Astrocyte (in vitro differentiated cells and primary cell): ENCODE measurements at regions not wholly inside any gene's neighbourhood (a gene's known extent, or its start where the extent isn't known, plus 50 kb on each side); places are given as distances from the start of the nearest gene placed in this dataset.
"Not testable (repeated sequence)": the region's sequence is repeated elsewhere in the genome, so short reads cannot be mapped to it uniquely, and the experiment has no call there.

ENCODE experiments used
- DNase-seq: peaks from one replicate; pipeline ENCODE4 v3.0.0-alpha.2; 2010; ENCODE audit warnings: low read depth
- FAIRE-seq: peaks from 2 replicates; lab custom pipeline; 2011; peaks lifted over from hg19 to GRCh38; lab: Jason Lieb, UNC
- H2AFZ ChIP-seq: 2 replicates; pipeline ENCODE4 v1.6.0; 2012; ENCODE audit warnings: low read depth, low read length, inconsistent platforms
- H3K27ac ChIP-seq: 2 replicates; pipeline ENCODE4 v1.5.1; 2011; ENCODE audit warnings: low read depth, low read length, inconsistent platforms
- H3K27me3 ChIP-seq: 2 replicates; pipeline ENCODE4 v1.6.0; 2011; ENCODE audit warnings: low read length, inconsistent platforms; ENCODE audit not compliant: insufficient read depth
- H3K36me3 ChIP-seq: 2 replicates; pipeline ENCODE4 v1.5.1; 2011; ENCODE audit warnings: low read length, inconsistent platforms; ENCODE audit not compliant: insufficient read depth
- H3K4me1 ChIP-seq: 2 replicates; pipeline ENCODE4 v1.5.1; 2011; ENCODE audit warnings: low read length, inconsistent platforms; ENCODE audit not compliant: insufficient read depth
- H3K4me2 ChIP-seq: 2 replicates; pipeline ENCODE4 v1.6.0; 2012; ENCODE audit warnings: low read length, inconsistent platforms
- H3K4me3 ChIP-seq: 2 replicates; pipeline ENCODE4 v1.5.1; 2011; ENCODE audit warnings: low read depth, mild to moderate bottlenecking, low read length, inconsistent platforms; ENCODE audit not compliant: insufficient read depth
- H3K79me2 ChIP-seq: 2 replicates; pipeline ENCODE4 v1.6.0; 2012; ENCODE audit warnings: mild to moderate bottlenecking, low read length, inconsistent platforms; ENCODE audit not compliant: insufficient read depth
- H3K9ac ChIP-seq: 2 replicates; pipeline ENCODE4 v1.6.0; 2012; ENCODE audit warnings: mild to moderate bottlenecking, low read length, inconsistent platforms
- H3K9me3 ChIP-seq: 2 replicates; pipeline ENCODE4 v1.5.1; 2012; ENCODE audit warnings: low read depth, mild to moderate bottlenecking, low read length, inconsistent platforms; ENCODE audit not compliant: insufficient read depth
- H4K20me1 ChIP-seq: 2 replicates; pipeline ENCODE4 v1.6.0; 2012; ENCODE audit warnings: low read length, inconsistent platforms; ENCODE audit not compliant: insufficient read depth
- H3K27ac Mint-ChIP-seq: one replicate; pipeline ENCODE4 v1.8.0; 2021; ENCODE audit warnings: mild to moderate bottlenecking, mixed read lengths; ENCODE audit not compliant: unreplicated experiment
- H3K27me3 Mint-ChIP-seq: one replicate; pipeline ENCODE4 v1.8.0; 2021; ENCODE audit warnings: low read depth, mixed read lengths; ENCODE audit not compliant: unreplicated experiment
- H3K36me3 Mint-ChIP-seq: one replicate; pipeline ENCODE4 v1.8.0; 2021; ENCODE audit warnings: low read depth, mixed read lengths; ENCODE audit not compliant: unreplicated experiment
- H3K4me1 Mint-ChIP-seq: one replicate; pipeline ENCODE4 v1.8.0; 2021; ENCODE audit warnings: low read depth, mixed read lengths; ENCODE audit not compliant: unreplicated experiment
- H3K4me3 Mint-ChIP-seq: one replicate; pipeline ENCODE4 v1.8.0; 2021; ENCODE audit warnings: mild to moderate bottlenecking, moderate library complexity, mixed read lengths; ENCODE audit not compliant: unreplicated experiment
- H3K9me3 Mint-ChIP-seq: one replicate; pipeline ENCODE4 v1.8.0; 2021; ENCODE audit warnings: mild to moderate bottlenecking, mixed read lengths; ENCODE audit not compliant: unreplicated experiment
- CTCF ChIP-seq: IDR thresholded peaks from 2 replicates; pipeline ENCODE4 v1.5.1; 2011; ENCODE audit warnings: low read depth, mild to moderate bottlenecking, inconsistent platforms, low read length, moderate library complexity; ENCODE audit not compliant: insufficient read depth
- EZH2 ChIP-seq: IDR thresholded peaks from 2 replicates; pipeline ENCODE4 v1.6.1; 2012; ENCODE audit warnings: mild to moderate bottlenecking, low read length, inconsistent platforms; ENCODE audit not compliant: insufficient read depth

DNA sequence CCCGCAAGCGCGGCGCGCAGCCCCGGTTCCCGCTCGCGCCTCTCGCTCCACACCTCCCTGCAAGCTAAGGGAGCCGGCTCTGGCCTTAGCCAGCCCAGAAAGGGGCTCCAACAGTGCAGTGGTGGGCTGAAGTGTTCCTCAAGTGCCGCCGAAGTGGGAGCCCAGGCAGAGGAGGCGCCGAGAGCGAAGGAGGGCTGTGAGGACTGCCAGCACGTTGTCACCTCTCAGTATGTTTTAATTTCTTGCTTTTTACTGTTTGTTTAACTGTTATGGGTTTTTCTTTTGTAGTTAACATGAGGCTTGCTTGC, 1525.7 kb downstream of the SI start:
- DNase-seq: no peak
- Histone ChIP-seq H3K4me3 (no peak overlapping the region), H4K20me1 (no peaks in the 10 kb centered on the region), H3K27ac (no peak overlapping the region), H3K9ac (no peak overlapping the region), H3K4me2 (no peak overlapping the region), H3K79me2 (no peaks in the 10 kb centered on the region), H3K36me3 (no peaks in the 10 kb centered on the region), H2AFZ (no peak overlapping the region), H3K27me3 (no peaks in the 10 kb centered on the region), H3K4me1 (no peaks in the 10 kb centered on the region), H3K9me3 (no peaks in the 10 kb centered on the region)
- Mint-ChIP-seq H3K4me3 (no peak overlapping the region), H3K27ac (no peak overlapping the region), H3K36me3 (no peaks in the 10 kb centered on the region), H3K27me3 (no peaks in the 10 kb centered on the region), H3K9me3 (no peaks in the 10 kb centered on the region), H3K4me1 (no peaks in the 10 kb centered on the region)
- no peak for FAIRE-seq
- TF ChIP-seq CTCF (no peak), EZH2 (no peak)

DNA sequence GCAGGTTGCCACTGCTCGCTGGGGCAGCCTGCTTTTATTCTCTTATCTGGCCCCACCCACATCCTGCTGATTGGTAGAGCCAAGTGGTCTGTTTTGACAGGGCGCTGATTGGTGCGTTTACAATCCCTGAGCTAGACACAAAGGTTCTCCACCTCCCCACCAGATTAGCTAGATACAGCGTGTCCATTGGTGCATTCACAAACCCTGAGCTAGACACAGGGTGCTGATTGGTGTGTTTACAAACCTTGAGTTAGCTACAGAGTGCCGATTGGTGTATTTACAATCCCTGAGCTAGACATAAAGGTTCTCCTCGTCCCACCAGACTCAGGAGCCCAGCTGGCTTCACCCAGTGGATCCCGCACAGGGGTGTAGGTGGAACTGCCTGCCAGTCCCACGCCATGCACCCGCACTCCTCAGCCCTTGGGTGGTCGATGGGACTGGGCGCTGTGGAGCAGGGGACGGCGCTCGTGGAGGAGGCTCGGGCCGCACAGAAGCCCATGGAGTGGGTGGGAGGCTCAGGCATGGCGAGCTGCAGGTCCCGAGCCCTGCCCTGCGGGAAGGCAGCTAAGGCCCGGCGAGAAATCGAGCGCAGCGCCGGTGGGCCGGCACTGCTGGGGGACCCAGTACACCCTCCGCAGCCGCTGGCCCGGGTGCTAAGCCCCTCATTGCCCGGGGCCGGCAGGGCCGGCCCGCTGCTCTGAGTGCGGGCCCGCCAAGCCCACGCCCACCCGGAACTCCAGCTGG, 1526.2 kb downstream of the SI start:
- not testable (repeated sequence) for FAIRE-seq, H3K4me2 ChIP-seq, H3K79me2 ChIP-seq, H4K20me1 ChIP-seq, H3K27me3 ChIP-seq, H3K4me1 ChIP-seq, H3K27ac ChIP-seq, H3K9me3 ChIP-seq, H3K9me3 Mint-ChIP-seq, H3K4me3 Mint-ChIP-seq, H3K4me3 ChIP-seq, H3K36me3 Mint-ChIP-seq, H3K27ac Mint-ChIP-seq, DNase-seq, H2AFZ ChIP-seq, H3K27me3 Mint-ChIP-seq, H3K9ac ChIP-seq, H3K36me3 ChIP-seq, H3K4me1 Mint-ChIP-seq

- no peak overlapping the region for H3K27ac ChIP-seq
- H3K4me3 ChIP-seq: no peak overlapping the region
- DNase-seq: no peak
- H3K79me2 ChIP-seq: no peaks in the 10 kb centered on the region
- H3K4me1 ChIP-seq: no peaks in the 10 kb centered on the region
- no peak overlapping the region for H3K9ac ChIP-seq
- H4K20me1 ChIP-seq: no peaks in the 10 kb centered on the region
- no peaks in the 10 kb centered on the region for H3K4me1 Mint-ChIP-seq
- no peaks in the 10 kb centered on the region for H3K27me3 Mint-ChIP-seq
- no peak overlapping the region for H3K4me3 Mint-ChIP-seq
- H3K9me3 Mint-ChIP-seq: no peaks in the 10 kb centered on the region
- no peaks in the 10 kb centered on the region for H3K27me3 ChIP-seq
- H3K36me3 Mint-ChIP-seq: no peaks in the 10 kb centered on the region
- H2AFZ ChIP-seq: no peak overlapping the region
- H3K4me2 ChIP-seq: no peak overlapping the region
- TF ChIP-seq CTCF: no peak
- no peak for TF ChIP-seq EZH2
- H3K9me3 ChIP-seq: no peaks in the 10 kb centered on the region
- FAIRE-seq: no peak
- H3K36me3 ChIP-seq: no peaks in the 10 kb centered on the region
- no peak overlapping the region for H3K27ac Mint-ChIP-seq
These were observed 1530.3 kb downstream of the SI start for GRCh38 chr3:163548015-163548414.
